IMR-90 (cell line): ENCODE measurements at regions not wholly inside any gene's neighbourhood (a gene's known extent, or its start where the extent isn't known, plus 50 kb on each side); places are given as distances from the start of the nearest gene placed in this dataset.

ENCODE experiments used
- ATAC-seq: fragments of 200-7000 bp; cut with Tn5 transposase; 2 replicates; pipeline ENCODE4 v1.9.1; 2020; ENCODE audit warnings: low read depth, mild to moderate bottlenecking, moderate library complexity
- BruUV-seq: library from RNA; stranded (reverse); fragments of 400-500 nt; replicated peaks from 2 replicates; lab custom pipeline; 2021; lab: Mats Ljungman, UMichigan
- CTCF ChIA-PET: fragments of 300-600 bp; formaldehyde crosslinking; extraction: SDS; loops from one replicate; lab custom pipeline; 2021; ENCODE audit warnings: antibody characterized with exemption; lab: Yijun Ruan, JAX
- POLR2A ChIA-PET: fragments of 300-600 bp; sonication (Branson Sonifier 250); formaldehyde crosslinking; loops from one replicate; lab custom pipeline; 2022; ENCODE audit warnings: antibody characterized with exemption; ENCODE audit not compliant: unreplicated experiment; lab: Charles Lee
- DNase-seq: peaks from one replicate; pipeline ENCODE4 v3.0.0; 2013
- H2AFZ ChIP-seq: replicated peaks from 2 replicates; pipeline ENCODE3; 2013; ENCODE audit warnings: low read length, mild to moderate bottlenecking; ENCODE audit not compliant: poor library complexity
- H2AK5ac ChIP-seq: 2 replicates; pipeline ENCODE4 v1.6.1; 2013; ENCODE audit warnings: low read depth, low read length, inconsistent platforms
- H2AK9ac ChIP-seq: replicated peaks from 2 replicates; pipeline ENCODE3; 2013; ENCODE audit warnings: mild to moderate bottlenecking, low read depth, low read length, moderate library complexity; ENCODE audit not compliant: poor library complexity
- H2BK120ac ChIP-seq: 2 replicates; pipeline ENCODE4 v1.6.1; 2013; ENCODE audit warnings: low read depth, low read length, inconsistent platforms
- H2BK15ac ChIP-seq: 3 replicates; pipeline ENCODE4 v1.6.1; 2013; ENCODE audit warnings: low read depth, low read length, inconsistent platforms
- H2BK20ac ChIP-seq: 2 replicates; pipeline ENCODE4 v1.6.1; 2013; ENCODE audit warnings: low read depth, mild to moderate bottlenecking, inconsistent platforms, low read length, moderate library complexity
- H2BK5ac ChIP-seq: 2 replicates; pipeline ENCODE4 v1.6.1; 2013; ENCODE audit warnings: mild to moderate bottlenecking, low read depth, low read length, inconsistent platforms; ENCODE audit not compliant: poor library complexity, severe bottlenecking
- H3K14ac ChIP-seq: replicated peaks from 2 replicates; pipeline ENCODE4 v1.6.1; 2013; ENCODE audit warnings: low read depth, low read length, inconsistent platforms
- H3K18ac ChIP-seq: 2 replicates; pipeline ENCODE4 v1.6.1; 2013; ENCODE audit warnings: low read depth, low read length, control low read depth
- H3K23ac ChIP-seq: 2 replicates; pipeline ENCODE4 v1.6.1; 2013; ENCODE audit warnings: low read depth, low read length, inconsistent platforms
- H3K27ac ChIP-seq: 2 replicates; pipeline ENCODE4 v1.5.1; 2013; ENCODE audit warnings: mild to moderate bottlenecking, control low read depth, low read length; ENCODE audit not compliant: insufficient read depth
- H3K27me3 ChIP-seq: 2 replicates; pipeline ENCODE4 v1.6.1; 2013; ENCODE audit warnings: low read length; ENCODE audit not compliant: control insufficient read depth, insufficient read depth
- H3K36me3 ChIP-seq: 2 replicates; pipeline ENCODE4 v1.6.1; 2013; ENCODE audit warnings: low read length, mixed read lengths; ENCODE audit not compliant: control insufficient read depth, insufficient read depth
- H3K4ac ChIP-seq: 2 replicates; pipeline ENCODE4 v1.6.1; 2013; ENCODE audit warnings: low read depth, low read length, inconsistent platforms
- H3K4me1 ChIP-seq: 2 replicates; pipeline ENCODE4 v1.6.1; 2013; ENCODE audit warnings: low read length, mixed read lengths; ENCODE audit not compliant: control insufficient read depth, insufficient read depth
- H3K4me2 ChIP-seq: 2 replicates; pipeline ENCODE4 v1.6.1; 2013; ENCODE audit warnings: low read depth, mild to moderate bottlenecking, control low read depth, low read length, moderate library complexity
- H3K4me3 ChIP-seq: 2 replicates; pipeline ENCODE4 v1.5.1; 2013; ENCODE audit warnings: low read depth, mild to moderate bottlenecking, control low read depth, low read length, moderate library complexity; ENCODE audit not compliant: insufficient read depth
- H3K56ac ChIP-seq: 2 replicates; pipeline ENCODE4 v1.6.1; 2013; ENCODE audit warnings: low read length, inconsistent platforms; ENCODE audit not compliant: insufficient read depth; ENCODE audit errors: extremely low read depth
- H3K79me1 ChIP-seq, 2 experiments: 2 replicates each; pipeline ENCODE4 v1.6.1; 2013; ENCODE audit warnings: low read length in 2 of 2, inconsistent platforms in 1 of 2, low read depth in 1 of 2
- H3K9ac ChIP-seq: 2 replicates; pipeline ENCODE4 v1.6.1; 2013; ENCODE audit warnings: low read depth, low read length, control low read depth
- H3K9me1 ChIP-seq: 2 replicates; pipeline ENCODE4 v1.6.1; 2013; ENCODE audit warnings: low read length, inconsistent platforms; ENCODE audit not compliant: insufficient read depth
- H3K9me3 ChIP-seq: 2 replicates; pipeline ENCODE4 v1.6.1; 2013; ENCODE audit warnings: low read length; ENCODE audit not compliant: control insufficient read depth, insufficient read depth
- H4K20me1 ChIP-seq: 2 replicates; pipeline ENCODE4 v1.6.1; 2013; ENCODE audit warnings: low read length, inconsistent platforms; ENCODE audit not compliant: insufficient read depth
- H4K5ac ChIP-seq: 2 replicates; pipeline ENCODE4 v1.6.1; 2013; ENCODE audit warnings: mild to moderate bottlenecking, low read depth, low read length, control low read depth
- H4K8ac ChIP-seq, 2 experiments: 2 replicates each; pipeline ENCODE4 v1.6.1; 2013; ENCODE audit warnings: low read depth in 2 of 2, low read length in 2 of 2, control low read depth in 1 of 2, inconsistent platforms in 1 of 2
- H4K91ac ChIP-seq: 2 replicates; pipeline ENCODE4 v1.6.1; 2013; ENCODE audit warnings: low read depth, low read length, inconsistent platforms; ENCODE audit not compliant: insufficient read depth
- BHLHE40 ChIP-seq: fragments of 150-350 bp; IDR thresholded peaks from 2 replicates; pipeline ENCODE4 v1.6.1; 2016; ENCODE audit warnings: mild to moderate bottlenecking, low read depth, low read length
- MAFK ChIP-seq: IDR thresholded peaks from 2 replicates; pipeline ENCODE4 v1.6.1; 2012; ENCODE audit warnings: low read depth, low read length, improper control_type of control experiment
- MAZ ChIP-seq: IDR thresholded peaks from 2 replicates; pipeline ENCODE4 v1.6.1; 2012; ENCODE audit warnings: low read depth, mild to moderate bottlenecking, low read length, improper control_type of control experiment, moderate library complexity, borderline replicate concordance
- WGBS, 2 experiments: methylation state at CpG; one replicate each; pipeline versions ENCODE4 v1.1.5 to v1.1.7; 2013; ENCODE audit warnings: missing lambda C conversion rate in 2 of 2; ENCODE audit not compliant: insufficient read length in 1 of 2; ENCODE audit errors: extremely low coverage in 2 of 2; 5-methylcytosine and 5-hydroxymethylcytosine counted together
- dilution Hi-C: fragments of 300-500 bp; cut with HindIII; formaldehyde crosslinking; loops from one replicate; pipeline ENCODE4 v1.14.3; 2018; ENCODE audit warnings: low sequenced_read_pairs; ENCODE audit not compliant: unreplicated experiment
- in situ Hi-C: fragments of 300-500 bp; cut with MboI; formaldehyde crosslinking; loops from 3 replicates; pipeline ENCODE4 v1.14.3; 2019; ENCODE audit warnings: low sequenced_read_pairs, inconsistent platforms, mixed read lengths
- intact Hi-C: fragments of 100-400 bp; cut with micrococcal nuclease; formaldehyde crosslinking; loops from 2 replicates; pipeline ENCODE4 v1.10.0; 2022

GRCh38 chr3:178415384-178415783 is 120.9 kb upstream of the KCNMB2 start:
- POLR2A ChIA-PET = no interaction called here

More at GRCh38 chr3:178415384-178415783, 120.9 kb upstream of the KCNMB2 start:
- no peak overlapping the region for H2BK5ac ChIP-seq
- no peaks in the 10 kb centered on the region for H3K79me1 ChIP-seq
- BruUV-seq = no TSS peak
- no peak overlapping the region for H3K18ac ChIP-seq
- dilution Hi-C loops (no loop called here), in situ Hi-C loops (no loop called here), intact Hi-C loops (no loop called here)
- H4K8ac ChIP-seq = no peak overlapping the region
- no peak overlapping the region for H3K4me2 ChIP-seq
- no peak overlapping the region for H3K4me3 ChIP-seq
- H3K27me3 ChIP-seq = no peaks in the 10 kb centered on the region
- H2BK20ac ChIP-seq = no peak overlapping the region
- no peaks in the 10 kb centered on the region for H4K20me1 ChIP-seq
- ATAC-seq (no peak), DNase-seq (no peak)
- no peak overlapping the region for H2AK9ac ChIP-seq
- no peak overlapping the region for H3K14ac ChIP-seq
- H2BK15ac ChIP-seq = no peak overlapping the region
- no peaks in the 10 kb centered on the region for H3K9me3 ChIP-seq
- H3K36me3 ChIP-seq = no peaks in the 10 kb centered on the region
- CTCF ChIA-PET = interaction anchor here (0.7 kb wide), 1 partner anchor 9 kb away, joined by 3 read pairs; no protein-coding TSS in a partner anchor
- no peak overlapping the region for H3K9ac ChIP-seq
- H2BK120ac ChIP-seq = no peak overlapping the region
- TF ChIP-seq MAFK (peak; percentile 75), MAZ (no peak), BHLHE40 (no peak)
- H4K91ac ChIP-seq = no peak overlapping the region
- no peak overlapping the region for H3K4ac ChIP-seq
- H3K56ac ChIP-seq = no peak overlapping the region
- no peak overlapping the region for H3K23ac ChIP-seq
- no peak overlapping the region for H2AFZ ChIP-seq
- no peaks in the 10 kb centered on the region for H3K4me1 ChIP-seq
- H3K27ac ChIP-seq = no peak overlapping the region
- no peaks in the 10 kb centered on the region for H3K9me1 ChIP-seq
- no peak overlapping the region for H2AK5ac ChIP-seq
- H4K5ac ChIP-seq = no peak overlapping the region
- 86% methylated on average over 3 of the region's 8 CpGs; no CpG with 5 or more reads in 1 of the 2 experiments for WGBS, 2 experiments
